ENCODE measurements at regions not wholly inside any gene's neighbourhood (a gene's known extent, or its start where the extent isn't known, plus 50 kb on each side); places are given as distances from the start of the nearest gene placed in this dataset.
"Not testable (repeated sequence)": the region's sequence is repeated elsewhere in the genome, so short reads cannot be mapped to it uniquely, and the experiment has no call there.

DNA sequence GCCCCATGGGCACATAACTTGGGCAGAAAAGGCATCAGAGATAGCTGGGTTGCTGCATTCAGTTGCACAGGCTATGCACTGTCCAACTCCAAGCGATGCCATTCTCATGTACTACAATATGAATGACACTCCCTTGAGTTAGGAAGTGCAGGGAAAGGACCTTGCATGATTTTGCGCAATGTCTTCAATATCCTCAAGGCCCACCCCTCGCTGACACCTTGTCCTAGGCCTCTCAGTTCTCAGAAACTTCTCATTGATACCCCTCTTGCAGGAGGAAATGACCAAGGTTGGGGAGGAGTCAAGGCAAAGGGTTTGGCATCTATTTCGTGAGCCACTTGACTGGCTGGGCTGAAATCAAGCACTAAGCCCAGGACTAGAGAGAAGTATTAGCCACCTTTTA is 70.4 kb downstream of the ARL6IP4 start:
- Histone ChIP-seq H3K27me3 (ENCODE audit: control insufficient read depth in 2 of 2, insufficient read depth in 2 of 2, low read length in 2 of 2) (no peaks in the 10 kb centered on the region), H3K4me3 (ENCODE audit: low read length in 2 of 2) (no peak overlapping the region), H3K27ac (ENCODE audit: low read depth in 2 of 2, low read length in 2 of 2) (no peak overlapping the region), H3K4me1 (ENCODE audit: control insufficient read depth in 2 of 2, insufficient read depth in 2 of 2, low read length in 2 of 2) (peaks cover 0 to 3% of the 10 kb centered on the region in 2 donors), H3K36me3 (ENCODE audit: control insufficient read depth in 2 of 2, insufficient read depth in 2 of 2, low read length in 2 of 2) (no peaks in the 10 kb centered on the region), H3K9me3 (ENCODE audit: control insufficient read depth in 2 of 2, low read length in 2 of 2) (no peaks in the 10 kb centered on the region), H3K9ac (ENCODE audit: low read depth in 1 of 2, low read length in 2 of 2) (no peak overlapping the region)

DNA sequence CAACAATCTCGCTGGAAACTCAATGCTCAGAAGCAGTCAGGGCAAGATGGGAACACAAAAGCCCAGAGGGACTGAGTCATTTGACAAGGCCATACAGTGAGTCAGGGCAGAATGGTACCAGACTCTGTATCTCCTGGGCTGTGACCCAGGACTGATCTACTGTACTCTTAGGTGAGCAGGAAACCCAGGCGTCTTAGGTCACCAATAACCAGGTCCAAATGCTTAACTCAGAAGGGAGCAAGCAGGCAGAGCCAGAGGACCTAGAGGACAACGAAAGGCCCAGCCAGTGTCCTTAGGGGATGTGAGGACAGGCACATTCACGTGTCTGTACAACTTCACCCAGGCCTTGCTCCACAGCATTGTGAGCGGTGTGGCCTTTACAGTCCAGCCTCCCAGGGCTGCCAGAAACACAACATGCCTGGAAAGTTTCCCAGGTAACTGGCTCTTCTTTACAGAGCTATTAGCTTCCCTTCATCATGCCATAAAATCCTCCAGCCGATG is 69.9 kb downstream of the ARL6IP4 start:
- Histone ChIP-seq H3K27me3 (ENCODE audit: control insufficient read depth in 2 of 2, insufficient read depth in 2 of 2, low read length in 2 of 2) (no peaks in the 10 kb centered on the region), H3K4me3 (ENCODE audit: low read length in 2 of 2) (no peak overlapping the region), H3K4me1 (ENCODE audit: control insufficient read depth in 2 of 2, insufficient read depth in 2 of 2, low read length in 2 of 2) (peaks cover 0 to 3% of the 10 kb centered on the region in 2 donors), H3K9me3 (ENCODE audit: control insufficient read depth in 2 of 2, low read length in 2 of 2) (no peaks in the 10 kb centered on the region), H3K36me3 (ENCODE audit: control insufficient read depth in 2 of 2, insufficient read depth in 2 of 2, low read length in 2 of 2) (no peaks in the 10 kb centered on the region), H3K9ac (ENCODE audit: low read depth in 1 of 2, low read length in 2 of 2) (no peak overlapping the region), H3K27ac (ENCODE audit: low read depth in 2 of 2, low read length in 2 of 2) (peak overlapping the region in 1 of 2 donors; percentile 6)

DNA sequence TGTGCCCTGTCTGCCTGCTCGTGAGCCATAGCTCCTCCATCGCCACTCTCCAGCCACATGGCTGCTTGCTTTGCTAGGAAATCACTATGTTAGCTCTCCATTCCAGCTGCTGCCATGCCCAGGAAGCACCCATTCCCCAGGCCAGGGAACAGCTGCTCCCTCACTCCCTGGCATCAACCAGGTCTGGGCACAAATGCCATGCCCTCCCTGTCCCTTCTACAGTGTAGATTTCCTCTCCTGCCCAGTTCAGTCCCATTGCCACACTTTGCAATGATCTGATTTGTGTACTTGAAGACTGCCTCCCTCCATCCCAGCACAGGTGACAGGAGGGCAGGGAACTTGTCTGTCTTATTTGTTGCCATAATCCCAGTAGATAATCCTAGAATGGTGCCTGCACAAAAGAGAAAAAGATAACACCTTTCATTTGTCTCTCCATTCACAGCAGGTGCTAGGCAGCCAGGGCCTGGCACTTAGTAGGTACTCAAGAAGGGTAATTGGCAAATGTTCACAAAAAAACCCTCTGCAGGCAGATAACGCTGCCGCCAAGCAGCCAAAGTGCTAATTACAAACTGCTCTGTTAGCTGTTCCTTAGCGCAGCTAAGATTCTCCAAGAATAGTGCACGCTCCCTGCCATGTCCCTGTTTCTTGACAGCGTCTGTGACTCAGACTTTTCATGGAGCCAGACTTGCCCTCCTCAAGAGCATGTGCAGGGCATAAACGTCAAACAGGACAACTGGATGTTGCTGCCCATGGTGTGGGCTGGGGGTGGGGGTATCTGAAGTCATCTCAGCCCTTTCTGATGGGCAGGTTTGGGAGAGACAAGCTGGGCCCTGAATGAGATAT is 69.1 kb downstream of the ARL6IP4 start:
- peaks cover 0 to 3% of the 10 kb centered on the region in 2 donors for H3K4me1 ChIP-seq (ENCODE audit: control insufficient read depth in 2 of 2, insufficient read depth in 2 of 2, low read length in 2 of 2)
- H3K9ac ChIP-seq (ENCODE audit: low read depth in 1 of 2, low read length in 2 of 2) = no peak overlapping the region
- H3K4me3 ChIP-seq (ENCODE audit: low read length in 2 of 2) = no peak overlapping the region
- H3K9me3 ChIP-seq (ENCODE audit: control insufficient read depth in 2 of 2, low read length in 2 of 2) = no peaks in the 10 kb centered on the region
- H3K27ac ChIP-seq (ENCODE audit: low read depth in 2 of 2, low read length in 2 of 2) = peak overlapping the region in 1 of 2 donors; percentile 6
- H3K36me3 ChIP-seq (ENCODE audit: control insufficient read depth in 2 of 2, insufficient read depth in 2 of 2, low read length in 2 of 2) = no peaks in the 10 kb centered on the region
- H3K27me3 ChIP-seq (ENCODE audit: control insufficient read depth in 2 of 2, insufficient read depth in 2 of 2, low read length in 2 of 2) = no peaks in the 10 kb centered on the region

DNA sequence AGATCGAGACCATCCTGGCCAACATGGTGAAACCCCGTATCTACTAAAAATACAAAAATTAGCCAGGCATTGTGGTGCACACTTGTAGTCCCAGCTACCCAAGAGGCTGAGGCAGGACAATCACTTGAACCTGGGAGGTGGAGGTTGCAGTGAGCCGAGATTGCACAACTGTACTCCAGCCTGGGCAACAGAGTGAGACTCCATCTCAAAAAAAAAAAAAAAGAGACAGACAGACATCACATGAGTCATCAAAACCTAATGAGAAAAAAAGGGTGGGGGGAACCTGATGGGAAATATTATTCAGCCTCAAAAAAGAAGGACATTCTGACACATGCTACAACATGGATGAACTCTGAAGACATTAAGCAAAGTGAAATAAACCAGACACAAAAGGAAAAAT is 67.4 kb downstream of the ARL6IP4 start:
- H3K36me3 ChIP-seq (ENCODE audit: control insufficient read depth in 2 of 2, insufficient read depth in 2 of 2, low read length in 2 of 2); H3K27ac ChIP-seq (ENCODE audit: low read depth in 2 of 2, low read length in 2 of 2); H3K9me3 ChIP-seq (ENCODE audit: control insufficient read depth in 2 of 2, low read length in 2 of 2); H3K4me3 ChIP-seq (ENCODE audit: low read length in 2 of 2); H3K27me3 ChIP-seq (ENCODE audit: control insufficient read depth in 2 of 2, insufficient read depth in 2 of 2, low read length in 2 of 2); H3K4me1 ChIP-seq (ENCODE audit: control insufficient read depth in 2 of 2, insufficient read depth in 2 of 2, low read length in 2 of 2); H3K9ac ChIP-seq (ENCODE audit: low read depth in 1 of 2, low read length in 2 of 2): not testable (repeated sequence)

DNA sequence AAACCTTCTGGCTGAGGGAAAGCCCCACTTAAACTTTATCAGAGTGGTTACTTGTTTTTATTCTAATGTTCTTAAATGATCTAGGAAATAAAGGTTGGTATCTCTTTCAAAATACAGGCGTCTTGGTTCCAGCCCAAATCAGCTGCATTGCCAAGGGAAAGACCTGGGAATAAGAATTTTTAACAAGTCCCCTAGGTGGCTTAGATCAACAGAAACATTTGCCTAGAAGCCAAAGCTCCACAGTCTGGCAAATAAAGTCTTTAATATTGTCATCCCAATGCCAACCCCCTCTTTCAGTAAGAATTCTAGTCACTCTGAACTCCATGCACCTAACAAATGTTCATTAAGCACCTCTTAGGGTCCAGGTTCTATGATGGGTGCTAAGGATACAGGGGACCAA is 66.8 kb downstream of the ARL6IP4 start:
- Histone ChIP-seq H3K27me3 (ENCODE audit: control insufficient read depth in 2 of 2, insufficient read depth in 2 of 2, low read length in 2 of 2) (no peaks in the 10 kb centered on the region), H3K9ac (ENCODE audit: low read depth in 1 of 2, low read length in 2 of 2) (no peak overlapping the region), H3K9me3 (ENCODE audit: control insufficient read depth in 2 of 2, low read length in 2 of 2) (no peaks in the 10 kb centered on the region), H3K36me3 (ENCODE audit: control insufficient read depth in 2 of 2, insufficient read depth in 2 of 2, low read length in 2 of 2) (no peaks in the 10 kb centered on the region), H3K27ac (ENCODE audit: low read depth in 2 of 2, low read length in 2 of 2) (no peak overlapping the region), H3K4me3 (ENCODE audit: low read length in 2 of 2) (no peak overlapping the region), H3K4me1 (ENCODE audit: control insufficient read depth in 2 of 2, insufficient read depth in 2 of 2, low read length in 2 of 2) (peaks cover 5 to 12% of the 10 kb centered on the region in 2 donors)

DNA sequence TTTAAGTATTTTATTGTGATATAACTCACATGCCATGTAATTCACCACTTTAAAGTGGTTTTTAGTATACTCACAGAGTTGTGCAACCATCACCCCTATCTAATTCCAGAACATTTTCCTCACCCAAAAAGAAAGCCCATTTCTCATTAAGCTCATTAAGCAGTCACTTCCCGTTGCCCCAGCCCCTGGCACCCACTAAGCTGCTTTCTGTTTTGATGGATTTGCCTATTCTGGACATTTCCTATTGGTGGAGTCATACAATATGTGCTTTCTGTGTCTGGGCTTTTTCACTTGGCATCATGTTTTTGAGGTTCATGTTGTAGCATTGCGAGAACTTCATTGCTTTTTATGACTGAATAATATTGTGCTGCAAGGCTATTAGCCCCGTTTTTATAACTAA is 66.0 kb downstream of the ARL6IP4 start:
- H3K27me3 ChIP-seq (ENCODE audit: control insufficient read depth in 2 of 2, insufficient read depth in 2 of 2, low read length in 2 of 2) = no peaks in the 10 kb centered on the region
- no peaks in the 10 kb centered on the region for H3K36me3 ChIP-seq (ENCODE audit: control insufficient read depth in 2 of 2, insufficient read depth in 2 of 2, low read length in 2 of 2)
- H3K27ac ChIP-seq (ENCODE audit: low read depth in 2 of 2, low read length in 2 of 2) = peak overlapping the region in 1 of 2 donors; percentile 4
- H3K9ac ChIP-seq (ENCODE audit: low read depth in 1 of 2, low read length in 2 of 2) = no peak overlapping the region
- no peaks in the 10 kb centered on the region for H3K9me3 ChIP-seq (ENCODE audit: control insufficient read depth in 2 of 2, low read length in 2 of 2)
- H3K4me1 ChIP-seq (ENCODE audit: control insufficient read depth in 2 of 2, insufficient read depth in 2 of 2, low read length in 2 of 2) = peaks cover 9 to 15% of the 10 kb centered on the region in 2 donors
- H3K4me3 ChIP-seq (ENCODE audit: low read length in 2 of 2) = no peak overlapping the region

DNA sequence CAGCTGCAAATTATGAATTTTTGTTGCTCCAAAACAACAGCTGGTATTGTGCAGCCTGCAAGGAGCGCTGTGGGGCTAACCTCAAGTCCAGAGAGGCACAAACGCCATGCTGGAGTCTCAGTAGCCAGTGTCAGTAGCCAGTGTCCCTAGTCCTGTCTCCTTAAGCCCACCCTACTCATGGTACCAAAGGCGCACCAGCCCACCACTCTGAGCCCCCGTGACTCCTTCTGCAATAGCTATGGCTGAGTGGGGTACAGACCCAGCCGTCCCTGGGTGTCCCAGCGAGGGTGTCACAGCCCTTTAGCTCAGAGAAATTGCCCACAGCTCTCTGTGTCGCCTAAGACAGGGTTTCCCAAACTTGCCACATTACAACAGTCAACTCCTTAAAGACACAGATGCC is 65.2 kb downstream of the ARL6IP4 start:
- Histone ChIP-seq H3K4me3 (ENCODE audit: low read length in 2 of 2) (no peak overlapping the region), H3K9ac (ENCODE audit: low read depth in 1 of 2, low read length in 2 of 2) (no peak overlapping the region), H3K4me1 (ENCODE audit: control insufficient read depth in 2 of 2, insufficient read depth in 2 of 2, low read length in 2 of 2) (peaks cover 12 to 18% of the 10 kb centered on the region in 2 donors), H3K9me3 (ENCODE audit: control insufficient read depth in 2 of 2, low read length in 2 of 2) (no peaks in the 10 kb centered on the region), H3K27me3 (ENCODE audit: control insufficient read depth in 2 of 2, insufficient read depth in 2 of 2, low read length in 2 of 2) (no peaks in the 10 kb centered on the region), H3K27ac (ENCODE audit: low read depth in 2 of 2, low read length in 2 of 2) (no peak overlapping the region), H3K36me3 (ENCODE audit: control insufficient read depth in 2 of 2, insufficient read depth in 2 of 2, low read length in 2 of 2) (no peaks in the 10 kb centered on the region)

DNA sequence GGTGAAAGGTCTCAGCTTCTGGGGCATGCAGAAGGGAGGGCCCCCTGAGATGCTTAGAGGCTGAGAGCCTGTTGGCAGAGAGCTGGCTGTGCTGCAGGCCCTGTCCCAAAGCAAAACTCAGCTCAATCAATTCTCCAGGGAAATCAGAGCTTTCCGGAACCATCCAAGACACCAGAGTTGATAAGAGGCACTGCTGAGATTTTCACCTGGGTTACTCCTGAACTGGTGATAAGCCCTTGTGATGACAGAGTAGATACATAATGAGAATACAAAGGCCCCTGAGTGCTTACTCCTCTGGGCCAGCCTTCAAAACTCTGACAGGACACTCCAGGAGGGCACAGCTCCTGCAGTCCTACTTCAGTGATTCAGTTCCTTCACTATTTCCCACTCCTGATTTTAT is 63.9 kb downstream of the ARL6IP4 start:
- Histone ChIP-seq H3K4me1 (ENCODE audit: control insufficient read depth in 2 of 2, insufficient read depth in 2 of 2, low read length in 2 of 2) (peaks cover 12 to 15% of the 10 kb centered on the region in 2 donors), H3K36me3 (ENCODE audit: control insufficient read depth in 2 of 2, insufficient read depth in 2 of 2, low read length in 2 of 2) (no peaks in the 10 kb centered on the region), H3K4me3 (ENCODE audit: low read length in 2 of 2) (no peak overlapping the region), H3K27me3 (ENCODE audit: control insufficient read depth in 2 of 2, insufficient read depth in 2 of 2, low read length in 2 of 2) (no peaks in the 10 kb centered on the region), H3K9ac (ENCODE audit: low read depth in 1 of 2, low read length in 2 of 2) (no peak overlapping the region), H3K27ac (ENCODE audit: low read depth in 2 of 2, low read length in 2 of 2) (peak overlapping the region; percentile 64 to 78), H3K9me3 (ENCODE audit: control insufficient read depth in 2 of 2, low read length in 2 of 2) (no peaks in the 10 kb centered on the region)

DNA sequence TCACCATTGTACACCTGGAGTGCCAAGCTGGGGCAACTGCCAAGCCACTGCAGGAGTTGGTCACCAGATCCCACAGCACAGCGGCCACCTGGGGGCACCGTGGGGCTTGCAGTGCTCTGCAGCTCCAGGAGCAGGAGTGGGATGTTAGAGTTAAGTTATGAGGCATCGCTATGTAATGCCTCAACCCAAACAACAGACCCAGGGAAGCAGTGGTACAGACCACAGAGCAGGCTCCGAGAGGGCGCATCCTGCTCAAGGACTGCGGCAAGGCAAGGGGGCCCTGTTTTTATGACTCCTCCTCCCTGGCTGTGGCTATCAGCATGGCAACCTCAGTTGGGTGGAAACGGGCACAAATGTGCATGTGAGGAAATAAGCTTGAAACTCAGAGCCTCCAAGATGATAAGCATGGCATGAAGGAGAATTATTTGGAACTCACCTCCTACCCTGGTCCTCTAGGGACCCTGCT is 63.1 kb downstream of the ARL6IP4 start:
- H3K27ac ChIP-seq (ENCODE audit: low read depth in 2 of 2, low read length in 2 of 2) = peak overlapping the region; percentile 64 to 78
- no peak overlapping the region for H3K4me3 ChIP-seq (ENCODE audit: low read length in 2 of 2)
- H3K36me3 ChIP-seq (ENCODE audit: control insufficient read depth in 2 of 2, insufficient read depth in 2 of 2, low read length in 2 of 2) = no peaks in the 10 kb centered on the region
- H3K9me3 ChIP-seq (ENCODE audit: control insufficient read depth in 2 of 2, low read length in 2 of 2) = no peaks in the 10 kb centered on the region
- no peaks in the 10 kb centered on the region for H3K27me3 ChIP-seq (ENCODE audit: control insufficient read depth in 2 of 2, insufficient read depth in 2 of 2, low read length in 2 of 2)
- peaks cover 12 to 15% of the 10 kb centered on the region in 2 donors for H3K4me1 ChIP-seq (ENCODE audit: control insufficient read depth in 2 of 2, insufficient read depth in 2 of 2, low read length in 2 of 2)
- H3K9ac ChIP-seq (ENCODE audit: low read depth in 1 of 2, low read length in 2 of 2) = peak overlapping the region; percentile 3 to 49

DNA sequence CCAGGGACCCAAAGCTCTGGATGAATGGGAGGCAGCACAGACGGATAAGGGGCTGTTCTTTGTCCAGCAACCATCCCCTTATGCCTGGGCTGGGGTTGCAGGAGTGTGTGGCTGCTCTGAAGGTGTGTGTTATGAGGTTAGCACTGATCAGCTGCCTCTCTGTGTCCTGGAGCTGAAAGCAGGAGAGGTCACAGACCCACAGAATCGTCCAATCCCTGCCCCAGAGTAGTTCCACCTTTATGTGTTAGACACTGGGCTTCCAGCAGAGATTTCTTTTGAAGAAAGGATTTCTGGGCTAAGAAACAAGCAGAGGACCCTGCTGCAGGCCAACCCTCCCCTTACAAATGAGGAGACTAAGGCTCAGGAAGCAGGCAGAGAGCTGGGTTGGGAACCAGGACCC is 62.4 kb downstream of the ARL6IP4 start:
- no peaks in the 10 kb centered on the region for H3K9me3 ChIP-seq (ENCODE audit: control insufficient read depth in 2 of 2, low read length in 2 of 2)
- peak overlapping the region; percentile 40 to 41 for H3K9ac ChIP-seq (ENCODE audit: low read depth in 1 of 2, low read length in 2 of 2)
- H3K4me1 ChIP-seq (ENCODE audit: control insufficient read depth in 2 of 2, insufficient read depth in 2 of 2, low read length in 2 of 2) = peaks cover 12 to 15% of the 10 kb centered on the region in 2 donors
- no peaks in the 10 kb centered on the region for H3K27me3 ChIP-seq (ENCODE audit: control insufficient read depth in 2 of 2, insufficient read depth in 2 of 2, low read length in 2 of 2)
- no peak overlapping the region for H3K4me3 ChIP-seq (ENCODE audit: low read length in 2 of 2)
- H3K36me3 ChIP-seq (ENCODE audit: control insufficient read depth in 2 of 2, insufficient read depth in 2 of 2, low read length in 2 of 2) = no peaks in the 10 kb centered on the region
- H3K27ac ChIP-seq (ENCODE audit: low read depth in 2 of 2, low read length in 2 of 2) = peak overlapping the region; percentile 64 to 78

Data from mucosa of rectum (tissue), 2 donors.